SK-N-SH (cell line): ENCODE measurements at regions not wholly inside any gene's neighbourhood (a gene's known extent, or its start where the extent isn't known, plus 50 kb on each side); places are given as distances from the start of the nearest gene placed in this dataset.

Experiments
- CTCF ChIA-PET: fragments of 300-600, 350-600 bp; formaldehyde crosslinking; extraction: SDS; loops from one replicate; lab custom pipeline; 2021; lab: Yijun Ruan, JAX
- POLR2A ChIA-PET: fragments of 350-600 bp; sonication (Branson Sonifier 250); formaldehyde crosslinking; extraction: SDS; loops from one replicate; lab custom pipeline; 2020; ENCODE audit warnings: antibody characterized with exemption, inconsistent platforms; lab: Yijun Ruan, JAX
- DNase-seq: peaks from one replicate; pipeline ENCODE4 v3.0.0; 2012
- H2AFZ ChIP-seq: fragments of 200-600 bp; sonication (generic); 2 replicates; pipeline ENCODE4 v1.8.1; 2016; ENCODE audit warnings: antibody characterized with exemption, mild to moderate bottlenecking, low read depth
- H3F3A ChIP-seq: fragments of 200-600 bp; sonication (generic); replicated peaks from 2 replicates; pipeline ENCODE3; 2016; ENCODE audit warnings: antibody characterized with exemption, mild to moderate bottlenecking; ENCODE audit not compliant: insufficient read depth
- H3K27ac ChIP-seq, 2 experiments: fragments of 200-500 bp in 1 of 2; fragments of 200-600 bp in 1 of 2; sonication (Bioruptor generic) in 1 of 2; sonication (generic), shearing (Covaris generic) in 1 of 2; 2 replicates each; pipeline versions ENCODE4 v1.5.1 to v1.6.1; 2014 to 2016; ENCODE audit warnings: low read depth in 2 of 2, inconsistent platforms in 1 of 2, low read length in 1 of 2, mild to moderate bottlenecking in 1 of 2, mixed read lengths in 1 of 2
- H3K27me3 ChIP-seq: fragments of 200-600 bp; sonication (generic), shearing (Covaris generic); 2 replicates; pipeline ENCODE4 v1.6.1; 2016; ENCODE audit warnings: mixed run types; ENCODE audit not compliant: insufficient read depth
- H3K36me3 ChIP-seq, 2 experiments: fragments of 200-500 bp in 1 of 2; fragments of 200-600 bp in 1 of 2; sonication (Bioruptor generic) in 1 of 2; sonication (generic) in 1 of 2; replicated peaks in 1 of 2; 2 replicates each; pipeline versions ENCODE3 to v1.5.1; 2014 to 2016; ENCODE audit warnings: low read length in 1 of 2, mild to moderate bottlenecking in 1 of 2; ENCODE audit not compliant: insufficient read depth in 2 of 2, control insufficient read depth in 1 of 2
- H3K4me1 ChIP-seq, 2 experiments: fragments of 200-500 bp in 1 of 2; fragments of 200-600 bp in 1 of 2; sonication (Bioruptor generic) in 1 of 2; sonication (generic), shearing (Covaris generic) in 1 of 2; 2 replicates each; pipeline versions ENCODE4 v1.5.1 to v1.6.1; 2014 to 2016; ENCODE audit warnings: low read depth in 1 of 2, low read length in 1 of 2, mixed run types in 1 of 2; ENCODE audit not compliant: insufficient read depth in 2 of 2, control insufficient read depth in 1 of 2
- H3K4me2 ChIP-seq: fragments of 200-600 bp; sonication (generic), shearing (Covaris generic); 2 replicates; pipeline ENCODE4 v1.6.1; 2017; ENCODE audit warnings: mixed run types
- H3K4me3 ChIP-seq, 2 experiments: fragments of 200-500 bp in 1 of 2; fragments of 200-600 bp in 1 of 2; sonication (Bioruptor generic) in 1 of 2; sonication (generic), shearing (Covaris generic) in 1 of 2; 2 replicates each; pipeline versions ENCODE4 v1.5.1 to v1.8.1; 2014 to 2016; ENCODE audit warnings: low read depth in 2 of 2, inconsistent platforms in 1 of 2, low read length in 1 of 2, mild to moderate bottlenecking in 1 of 2, mixed read lengths in 1 of 2, moderate library complexity in 1 of 2
- H3K79me2 ChIP-seq: fragments of 200-600 bp; sonication (generic); 2 replicates; pipeline ENCODE4 v1.8.1; 2017; ENCODE audit warnings: mild to moderate bottlenecking; ENCODE audit not compliant: insufficient read depth
- H3K9ac ChIP-seq: fragments of 200-600 bp; sonication (generic); 2 replicates; pipeline ENCODE4 v1.6.1; 2017; ENCODE audit warnings: mixed run types
- H3K9me2 ChIP-seq: fragments of 200-600 bp; sonication (generic); 2 replicates; pipeline ENCODE4 v1.6.1; 2017; ENCODE audit warnings: mixed run types
- H3K9me3 ChIP-seq: fragments of 200-600 bp; sonication (generic); 2 replicates; pipeline ENCODE4 v1.6.1; 2017; ENCODE audit warnings: mixed run types, mild to moderate bottlenecking, moderate library complexity
- H4K20me1 ChIP-seq: fragments of 200-600 bp; sonication (generic); 2 replicates; pipeline ENCODE4 v1.6.1; 2017; ENCODE audit warnings: mild to moderate bottlenecking, mixed run types; ENCODE audit not compliant: insufficient read depth
- CHD2 ChIP-seq: fragments of 150-350 bp; IDR thresholded peaks from 2 replicates; pipeline ENCODE4 v1.6.1; 2018; ENCODE audit warnings: low read length; ENCODE audit not compliant: partially characterized antibody
- ELF1 ChIP-seq: IDR thresholded peaks from 2 replicates; pipeline ENCODE4 v1.4.0; 2012
- EP300 ChIP-seq, 2 experiments: IDR thresholded peaks; 2 replicates each; pipeline versions ENCODE4 v1.4.0 to v1.6.1; 2012; ENCODE audit warnings: borderline replicate concordance in 1 of 2, low read depth in 1 of 2, low read length in 1 of 2
- FOSL2 ChIP-seq: IDR thresholded peaks from 2 replicates; pipeline ENCODE4 v1.4.0; 2012; ENCODE audit warnings: low read depth, mild to moderate bottlenecking, moderate library complexity, borderline replicate concordance
- FOXJ3 ChIP-seq: sonication (generic); formaldehyde crosslinking; IDR thresholded peaks from 2 replicates; pipeline ENCODE4 v1.5.1; 2020; ENCODE audit warnings: mild to moderate bottlenecking, missing genetic modification reagents
- FOXM1 ChIP-seq: IDR thresholded peaks from 2 replicates; pipeline ENCODE4 v1.4.0; 2012; ENCODE audit warnings: low read depth, mild to moderate bottlenecking
- GABPA ChIP-seq: IDR thresholded peaks from 2 replicates; pipeline ENCODE4 v1.4.0; 2012; ENCODE audit warnings: low read depth, mild to moderate bottlenecking
- GATA2 ChIP-seq: sonication (generic); formaldehyde crosslinking; IDR thresholded peaks from 2 replicates; pipeline ENCODE4 v1.5.0; 2020; ENCODE audit warnings: mild to moderate bottlenecking, missing genetic modification reagents
- JUND ChIP-seq: IDR thresholded peaks from 2 replicates; pipeline ENCODE4 v1.4.0; 2012
- MEF2A ChIP-seq: IDR thresholded peaks from 2 replicates; pipeline ENCODE4 v1.4.0; 2012; ENCODE audit warnings: low read depth, borderline replicate concordance
- PBX3 ChIP-seq: IDR thresholded peaks from 2 replicates; pipeline ENCODE4; 2012
- RCOR1 ChIP-seq: fragments of 150-350 bp; IDR thresholded peaks from 2 replicates; pipeline ENCODE4 v1.6.1; 2017; ENCODE audit warnings: antibody characterized with exemption, low read length
- RXRA ChIP-seq: IDR thresholded peaks from 2 replicates; pipeline ENCODE4 v1.4.0; 2012; ENCODE audit warnings: low read depth, mild to moderate bottlenecking, borderline replicate concordance
- SMC3 ChIP-seq: IDR thresholded peaks from 2 replicates; pipeline ENCODE4 v1.6.1; 2012; ENCODE audit warnings: low read depth, low read length, improper control_type of control experiment
- TAF1 ChIP-seq: IDR thresholded peaks from 2 replicates; pipeline ENCODE4 v1.6.1; 2012; ENCODE audit warnings: low read depth, mild to moderate bottlenecking, low read length, moderate library complexity, borderline replicate concordance
- TCF12 ChIP-seq: IDR thresholded peaks from 2 replicates; pipeline ENCODE4 v1.4.0; 2012
- TEAD4 ChIP-seq: IDR thresholded peaks from 2 replicates; pipeline ENCODE4 v1.4.0; 2012; ENCODE audit warnings: mild to moderate bottlenecking, borderline replicate concordance; ENCODE audit not compliant: insufficient read depth
- WGBS: methylation state at CpG from one replicate; pipeline ENCODE4 v1.1.6; 2017; ENCODE audit warnings: low lambda C conversion rate; 5-methylcytosine and 5-hydroxymethylcytosine counted together
- TF ChIP-seq, protein P1 (sequence below): IDR thresholded peaks from 2 replicates; pipeline ENCODE4 v1.4.0; 2012; ENCODE audit warnings: low read depth, borderline replicate concordance
- TF ChIP-seq, protein P2 (sequence below): fragments of 150-350 bp; IDR thresholded peaks from 2 replicates; pipeline ENCODE4 v1.6.1; 2017; ENCODE audit warnings: antibody characterized with exemption, low read length, low read depth, borderline replicate concordance
- TF ChIP-seq, protein P3 (sequence below): IDR thresholded peaks from 2 replicates; pipeline ENCODE4 v1.4.0; 2012; ENCODE audit warnings: low read depth
- TF ChIP-seq, protein P4 (sequence below): fragments of 200-600 bp; sonication (generic); IDR thresholded peaks from 2 replicates; pipeline ENCODE4 v1.6.1; 2017; ENCODE audit warnings: antibody characterized with exemption, mild to moderate bottlenecking, moderate library complexity

DNA sequence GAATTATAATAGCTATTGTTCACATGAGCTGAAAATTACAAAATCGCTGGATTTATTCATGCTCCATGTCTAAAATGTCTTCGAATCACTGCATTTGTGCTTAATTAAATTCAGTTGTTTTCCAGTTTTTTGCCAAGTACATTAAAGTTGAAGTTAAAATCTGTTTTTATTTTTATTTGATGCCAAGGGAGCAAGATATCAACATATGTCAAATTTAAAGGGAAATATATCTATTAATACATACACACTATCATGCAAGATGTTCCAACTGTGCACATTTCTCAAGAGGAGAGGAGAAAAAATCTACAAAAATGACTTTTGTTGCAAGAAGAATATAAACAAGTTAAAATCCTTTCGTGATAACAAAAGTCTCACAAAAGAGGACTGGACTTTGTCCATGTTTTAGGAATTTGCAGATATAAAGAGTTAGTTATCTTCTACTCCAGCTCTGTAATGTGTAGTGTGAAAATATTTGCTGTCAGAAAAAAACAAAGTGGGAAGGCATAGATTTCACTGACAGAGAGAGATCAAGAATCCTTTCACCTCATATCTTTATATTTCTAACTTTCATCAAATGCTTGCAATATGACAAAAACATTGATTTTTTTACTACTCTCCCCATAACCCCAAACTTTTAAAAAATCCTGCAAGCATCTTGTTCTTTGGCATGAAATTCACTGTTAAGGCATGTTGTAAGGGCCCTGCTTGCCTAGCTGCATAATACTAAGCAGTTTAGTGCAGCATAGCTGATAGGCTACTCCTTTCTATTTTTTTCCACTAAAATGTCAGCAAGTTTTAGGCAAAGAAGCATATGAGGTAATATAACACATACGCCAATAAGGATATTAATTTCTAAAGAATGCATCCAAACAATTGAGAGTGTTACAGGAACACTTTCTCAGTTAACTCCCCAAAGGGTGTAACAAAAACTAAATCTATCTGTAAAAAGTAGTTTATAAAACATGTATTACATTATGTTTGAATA, 340.2 kb upstream of the ADAMTS5 start:
- no peak overlapping the region for H3K9ac ChIP-seq
- no peaks in the 10 kb centered on the region for H3F3A ChIP-seq
- no peak overlapping the region for H3K4me3 ChIP-seq
- TF ChIP-seq FOXM1 (no peak), PBX3 (no peak), EP300 (IDR thresholded peaks at IDR 0.05; ENCODE audit: borderline replicate concordance in 1 of 2, low read depth in 1 of 2, low read length in 1 of 2) (no peak), ELF1 (no peak), FOSL2 (no peak), TAF1 (no peak), MEF2A (no peak), GATA2 (CRISPR knock-in tag) (no peak), TCF12 (no peak), TEAD4 (no peak), SMC3 (no peak)
- TF ChIP-seq, protein P1, sequence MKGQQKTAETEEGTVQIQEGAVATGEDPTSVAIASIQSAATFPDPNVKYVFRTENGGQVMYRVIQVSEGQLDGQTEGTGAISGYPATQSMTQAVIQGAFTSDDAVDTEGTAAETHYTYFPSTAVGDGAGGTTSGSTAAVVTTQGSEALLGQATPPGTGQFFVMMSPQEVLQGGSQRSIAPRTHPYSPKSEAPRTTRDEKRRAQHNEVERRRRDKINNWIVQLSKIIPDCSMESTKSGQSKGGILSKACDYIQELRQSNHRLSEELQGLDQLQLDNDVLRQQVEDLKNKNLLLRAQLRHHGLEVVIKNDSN, result no peak
- TF ChIP-seq, protein P2, sequence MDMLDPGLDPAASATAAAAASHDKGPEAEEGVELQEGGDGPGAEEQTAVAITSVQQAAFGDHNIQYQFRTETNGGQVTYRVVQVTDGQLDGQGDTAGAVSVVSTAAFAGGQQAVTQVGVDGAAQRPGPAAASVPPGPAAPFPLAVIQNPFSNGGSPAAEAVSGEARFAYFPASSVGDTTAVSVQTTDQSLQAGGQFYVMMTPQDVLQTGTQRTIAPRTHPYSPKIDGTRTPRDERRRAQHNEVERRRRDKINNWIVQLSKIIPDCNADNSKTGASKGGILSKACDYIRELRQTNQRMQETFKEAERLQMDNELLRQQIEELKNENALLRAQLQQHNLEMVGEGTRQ, result no peak
- no peaks in the 10 kb centered on the region for H4K20me1 ChIP-seq
- H3K4me2 ChIP-seq, result no peak overlapping the region
- H3K27ac ChIP-seq, result peak overlapping the region in 1 of 2 experiments; percentile 48; a peak in 2 of 4 replicates
- no peaks in the 10 kb centered on the region for H3K9me2 ChIP-seq
- no peaks in the 10 kb centered on the region for H3K9me3 ChIP-seq
- 55% methylated on average over 4 of the region's 4 CpGs for WGBS
- no peak for DNase-seq
- H3K4me1 ChIP-seq, result no peaks in the 10 kb centered on the region; a peak in 1 of 4 replicates
- H3K27me3 ChIP-seq, result no peaks in the 10 kb centered on the region
- H3K79me2 ChIP-seq, result no peaks in the 10 kb centered on the region
- H2AFZ ChIP-seq, result no peak overlapping the region
- POLR2A ChIA-PET, result interaction anchor here (0.7 kb wide), 1 partner anchor 88 kb away, joined by 3 read pairs; no protein-coding TSS in a partner anchor
- CTCF ChIA-PET, result no interaction called here
- no peaks in the 10 kb centered on the region for H3K36me3 ChIP-seq

DNA sequence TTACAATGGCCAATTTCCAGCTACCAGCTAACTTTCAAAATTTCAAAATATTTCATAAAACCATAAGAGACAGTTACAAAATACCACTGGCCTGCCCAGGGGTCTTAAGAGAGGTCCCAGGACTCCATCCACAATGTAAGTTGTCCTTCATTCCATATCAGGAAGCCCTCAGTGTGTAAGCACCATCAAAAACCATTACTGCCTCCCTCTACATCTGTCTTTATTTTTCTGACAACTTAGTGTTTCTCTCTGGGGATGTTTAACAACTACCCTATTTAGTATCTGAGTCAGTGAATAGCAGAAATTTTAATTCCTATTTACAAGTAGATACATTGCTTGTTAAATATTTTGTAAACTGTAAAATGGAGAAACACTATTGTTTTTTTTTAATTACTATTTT, 339.3 kb upstream of the ADAMTS5 start:
- Histone ChIP-seq H3K4me2 (no peak overlapping the region), H4K20me1 (no peaks in the 10 kb centered on the region), H3K9me2 (no peaks in the 10 kb centered on the region), H3F3A (no peaks in the 10 kb centered on the region), H3K27me3 (no peaks in the 10 kb centered on the region), H2AFZ (no peak overlapping the region), H3K4me3 (no peak overlapping the region), H3K4me1 (no peaks in the 10 kb centered on the region; a peak in 1 of 4 replicates), H3K9me3 (no peaks in the 10 kb centered on the region), H3K79me2 (no peaks in the 10 kb centered on the region), H3K27ac (peak overlapping the region in 1 of 2 experiments; percentile 48; a peak in 1 of 4 replicates), H3K36me3 (no peaks in the 10 kb centered on the region), H3K9ac (no peak overlapping the region)
- CTCF ChIA-PET, result interaction anchor here (0.6 to 0.7 kb wide), 2 partner anchors 47 to 650 kb away, joined by 3 read pairs; no protein-coding TSS in a partner anchor
- no peak for DNase-seq
- POLR2A ChIA-PET, result no interaction called here
- TF ChIP-seq, protein P2, result no peak
- TF ChIP-seq GABPA (no peak), TCF12 (no peak), FOSL2 (no peak), SMC3 (no peak), RXRA (no peak), RCOR1 (no peak), FOXJ3 (CRISPR knock-in tag) (no peak), TEAD4 (no peak), JUND (no peak), CHD2 (no peak), ELF1 (no peak)
- TF ChIP-seq, protein P3, sequence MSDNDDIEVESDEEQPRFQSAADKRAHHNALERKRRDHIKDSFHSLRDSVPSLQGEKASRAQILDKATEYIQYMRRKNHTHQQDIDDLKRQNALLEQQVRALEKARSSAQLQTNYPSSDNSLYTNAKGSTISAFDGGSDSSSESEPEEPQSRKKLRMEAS, result no peak
- TF ChIP-seq, protein P4, sequence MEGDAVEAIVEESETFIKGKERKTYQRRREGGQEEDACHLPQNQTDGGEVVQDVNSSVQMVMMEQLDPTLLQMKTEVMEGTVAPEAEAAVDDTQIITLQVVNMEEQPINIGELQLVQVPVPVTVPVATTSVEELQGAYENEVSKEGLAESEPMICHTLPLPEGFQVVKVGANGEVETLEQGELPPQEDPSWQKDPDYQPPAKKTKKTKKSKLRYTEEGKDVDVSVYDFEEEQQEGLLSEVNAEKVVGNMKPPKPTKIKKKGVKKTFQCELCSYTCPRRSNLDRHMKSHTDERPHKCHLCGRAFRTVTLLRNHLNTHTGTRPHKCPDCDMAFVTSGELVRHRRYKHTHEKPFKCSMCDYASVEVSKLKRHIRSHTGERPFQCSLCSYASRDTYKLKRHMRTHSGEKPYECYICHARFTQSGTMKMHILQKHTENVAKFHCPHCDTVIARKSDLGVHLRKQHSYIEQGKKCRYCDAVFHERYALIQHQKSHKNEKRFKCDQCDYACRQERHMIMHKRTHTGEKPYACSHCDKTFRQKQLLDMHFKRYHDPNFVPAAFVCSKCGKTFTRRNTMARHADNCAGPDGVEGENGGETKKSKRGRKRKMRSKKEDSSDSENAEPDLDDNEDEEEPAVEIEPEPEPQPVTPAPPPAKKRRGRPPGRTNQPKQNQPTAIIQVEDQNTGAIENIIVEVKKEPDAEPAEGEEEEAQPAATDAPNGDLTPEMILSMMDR, result no peak
